DOHH2 (cell line): ENCODE measurements at regions not wholly inside any gene's neighbourhood (a gene's known extent, or its start where the extent isn't known, plus 50 kb on each side); places are given as distances from the start of the nearest gene placed in this dataset.

ENCODE experiments used
- CTCF ChIP-seq: fragments of 200-600 bp; sonication (generic); IDR thresholded peaks from one replicate; pipeline ENCODE4 v1.5.1; 2014; ENCODE audit warnings: antibody characterized with exemption, mild to moderate bottlenecking, low read depth, low read length; ENCODE audit not compliant: poor library complexity, severe bottlenecking
- EZH2phosphoT487 ChIP-seq: fragments of 200-600 bp; sonication (generic); IDR thresholded peaks from 2 replicates; pipeline ENCODE4 v1.6.1; 2017; ENCODE audit warnings: borderline replicate concordance, mild to moderate bottlenecking, antibody characterized with exemption, low read length, moderate library complexity, mixed read lengths

- TF ChIP-seq CTCF: no peak
- TF ChIP-seq EZH2phosphoT487: no peak
Observed at GRCh38 chr20:20938599-20938998, 167.6 kb downstream of the LINC00237 start.
